Immature natural killer cell (primary cell): ENCODE measurements at regions not wholly inside any gene's neighbourhood (a gene's known extent, or its start where the extent isn't known, plus 50 kb on each side); places are given as distances from the start of the nearest gene placed in this dataset.
"Not testable (repeated sequence)": the region's sequence is repeated elsewhere in the genome, so short reads cannot be mapped to it uniquely, and the experiment has no call there.

Experiments used
- DNase-seq, 3 donors: peaks; one replicate each; pipeline ENCODE4 v3.0.0; 2022; ENCODE audit warnings: mixed read lengths in 1 of 3
- H3K27ac Mint-ChIP-seq, 6 donors: one replicate each; pipeline ENCODE4 v1.8.0; 2020; ENCODE audit warnings: mixed read lengths in 6 of 6, mild to moderate bottlenecking in 5 of 6, inconsistent platforms in 4 of 6, moderate library complexity in 3 of 6
- H3K27me3 Mint-ChIP-seq, 3 donors: one replicate each; pipeline ENCODE4 v1.8.0; 2020 to 2021; ENCODE audit warnings: low read depth in 3 of 3, mild to moderate bottlenecking in 3 of 3, mixed read lengths in 3 of 3, moderate library complexity in 3 of 3, inconsistent platforms in 1 of 3
- H3K36me3 Mint-ChIP-seq, 3 donors: one replicate each; pipeline ENCODE4 v1.8.0; 2020; ENCODE audit warnings: mixed read lengths in 3 of 3, inconsistent platforms in 2 of 3, mild to moderate bottlenecking in 2 of 3
- H3K4me1 Mint-ChIP-seq, 2 donors: one replicate each; pipeline ENCODE4 v1.8.0; 2020; ENCODE audit warnings: inconsistent platforms in 2 of 2, mild to moderate bottlenecking in 2 of 2, mixed read lengths in 2 of 2, moderate library complexity in 1 of 2
- H3K4me3 Mint-ChIP-seq, 5 donors: one replicate each; pipeline ENCODE4 v1.8.0; 2020; ENCODE audit warnings: mild to moderate bottlenecking in 5 of 5, mixed read lengths in 5 of 5, inconsistent platforms in 3 of 5, moderate library complexity in 3 of 5
- H3K9me3 Mint-ChIP-seq, 6 donors: one replicate each; pipeline ENCODE4 v1.8.0; 2020; ENCODE audit warnings: mild to moderate bottlenecking in 6 of 6, mixed read lengths in 6 of 6, inconsistent platforms in 4 of 6, moderate library complexity in 3 of 6

DNA sequence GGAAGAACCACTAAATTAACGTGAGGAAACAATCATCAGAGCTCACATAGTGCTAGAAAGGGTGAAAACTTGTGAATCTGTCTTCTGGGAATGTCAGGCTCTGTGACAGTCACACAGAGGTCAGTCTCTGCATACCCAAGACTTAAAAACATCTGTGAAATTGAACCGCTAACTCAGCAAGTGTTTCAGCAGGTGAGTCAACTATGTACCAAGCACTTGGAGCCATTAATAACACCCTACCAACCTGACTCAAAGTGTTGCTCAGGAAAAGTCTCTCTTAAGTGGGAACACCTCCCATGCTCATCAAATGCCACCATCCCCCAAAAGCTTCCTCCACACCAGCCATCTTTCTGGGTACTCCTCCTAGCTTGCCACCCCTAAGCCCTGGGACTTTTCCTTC, 92.3 kb upstream of the CARMIL1 start:
- no peak overlapping the region for H3K27ac Mint-ChIP-seq
- H3K4me3 Mint-ChIP-seq = no peak overlapping the region
- no peaks in the 10 kb centered on the region for H3K9me3 Mint-ChIP-seq
- H3K27me3 Mint-ChIP-seq = peaks cover 0 to 13% (median 5%) of the 10 kb centered on the region in 3 donors
- no peak for DNase-seq
- H3K36me3 Mint-ChIP-seq = no peaks in the 10 kb centered on the region
- H3K4me1 Mint-ChIP-seq = no peaks in the 10 kb centered on the region

DNA sequence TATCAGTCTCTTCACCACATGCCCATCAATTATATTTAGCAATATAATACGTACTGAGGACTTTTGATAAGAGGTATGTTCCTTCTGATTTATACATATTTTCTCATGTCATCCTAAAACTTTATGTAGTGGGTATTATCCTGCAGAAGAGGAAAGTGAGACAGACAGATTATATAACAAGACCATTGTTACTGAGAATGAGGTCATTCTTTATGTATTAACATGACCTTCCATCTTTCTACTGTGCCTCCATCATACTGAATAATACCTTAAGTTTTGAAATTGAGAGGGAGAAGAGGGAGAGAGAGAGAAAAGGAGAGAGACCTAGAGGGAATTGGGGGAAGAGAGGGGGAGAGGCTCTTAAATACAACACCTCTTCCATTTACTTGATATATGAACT, 90.9 kb upstream of the CARMIL1 start:
- no peak for DNase-seq
- Mint-ChIP-seq H3K27ac (no peak overlapping the region), H3K36me3 (no peaks in the 10 kb centered on the region), H3K4me3 (no peak overlapping the region), H3K9me3 (no peaks in the 10 kb centered on the region), H3K27me3 (peaks cover 0 to 16% (median 6%) of the 10 kb centered on the region in 3 donors), H3K4me1 (no peaks in the 10 kb centered on the region)

DNA sequence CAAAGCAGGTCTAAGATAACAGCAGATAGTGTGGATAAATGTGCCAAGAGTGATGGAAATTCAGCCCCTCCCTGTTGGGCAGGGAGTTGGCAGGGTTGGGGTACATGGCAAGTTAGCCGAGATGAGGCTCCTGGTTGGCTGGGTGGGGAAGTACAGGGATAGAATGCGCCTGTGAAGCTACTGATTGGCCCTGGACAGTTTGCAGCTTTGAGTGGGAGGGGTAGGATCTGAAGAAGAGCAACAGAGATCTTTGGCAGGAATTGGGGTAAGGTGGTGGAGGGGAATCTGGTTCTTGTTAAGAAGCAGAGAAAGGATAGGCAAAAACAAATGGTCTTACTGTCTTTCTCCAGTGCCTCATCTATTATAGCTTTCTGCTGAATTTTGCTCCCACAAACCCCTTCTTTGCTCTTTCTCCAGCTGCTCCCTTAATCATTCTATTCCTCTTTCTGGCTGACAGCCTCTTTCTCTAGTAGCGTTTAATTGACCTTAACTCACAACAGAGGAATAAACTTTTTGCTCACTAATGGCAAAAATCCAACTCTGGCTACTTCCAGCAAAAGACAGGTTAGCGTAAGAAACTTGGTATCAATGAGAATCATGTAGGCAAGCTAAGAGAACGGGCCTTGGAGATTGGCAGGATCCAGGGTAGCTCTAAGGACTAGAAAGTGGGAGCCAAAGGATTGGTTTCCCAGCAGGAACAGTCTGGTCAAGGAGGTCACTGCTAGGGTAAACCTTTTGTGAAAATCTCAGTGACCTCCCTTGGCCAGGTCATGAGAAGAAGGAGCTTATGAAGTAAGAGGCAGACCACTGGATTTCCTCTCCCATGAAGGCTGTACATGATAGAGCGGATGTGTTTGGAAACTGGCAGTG, 86.3 kb upstream of the CARMIL1 start:
- Mint-ChIP-seq H3K27me3 (peaks cover 0 to 6% (median 1%) of the 10 kb centered on the region in 3 donors), H3K4me1 (no peaks in the 10 kb centered on the region), H3K4me3 (no peak overlapping the region), H3K36me3 (no peaks in the 10 kb centered on the region), H3K9me3 (no peaks in the 10 kb centered on the region), H3K27ac (no peak overlapping the region)
- no peak for DNase-seq

DNA sequence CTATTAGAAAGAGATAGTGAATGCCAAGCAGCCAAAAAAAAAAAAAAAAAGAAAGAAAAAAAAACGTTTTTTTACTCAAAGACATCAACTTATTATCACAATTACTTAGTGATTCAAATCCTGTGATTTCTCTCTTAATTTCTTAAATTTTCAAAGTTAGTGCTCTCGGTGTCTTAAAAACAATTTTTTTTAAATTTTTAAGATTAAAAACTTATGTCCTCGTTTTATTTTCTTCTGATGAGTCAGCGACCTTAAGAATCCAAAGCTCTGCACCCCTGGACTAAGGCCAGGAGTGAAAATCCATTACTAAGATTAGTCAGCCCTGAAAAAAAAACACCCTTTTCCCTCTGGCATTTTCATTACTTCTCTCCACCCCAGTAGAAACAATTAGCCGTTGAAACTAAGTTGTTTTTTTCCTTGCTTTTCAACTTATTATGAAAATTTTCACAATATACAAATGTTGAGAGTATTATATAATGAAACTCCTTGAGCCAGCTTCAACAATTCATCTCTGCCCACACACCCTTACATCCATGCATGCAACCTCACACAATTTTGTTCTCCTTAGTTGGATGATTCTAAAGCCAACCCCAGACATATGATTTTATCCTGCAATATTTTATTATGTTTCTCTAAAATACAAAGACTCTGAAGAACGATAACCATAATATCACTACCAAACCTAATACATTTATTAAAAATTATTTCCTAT, 85.6 kb upstream of the CARMIL1 start:
- no peaks in the 10 kb centered on the region for H3K36me3 Mint-ChIP-seq

DNA sequence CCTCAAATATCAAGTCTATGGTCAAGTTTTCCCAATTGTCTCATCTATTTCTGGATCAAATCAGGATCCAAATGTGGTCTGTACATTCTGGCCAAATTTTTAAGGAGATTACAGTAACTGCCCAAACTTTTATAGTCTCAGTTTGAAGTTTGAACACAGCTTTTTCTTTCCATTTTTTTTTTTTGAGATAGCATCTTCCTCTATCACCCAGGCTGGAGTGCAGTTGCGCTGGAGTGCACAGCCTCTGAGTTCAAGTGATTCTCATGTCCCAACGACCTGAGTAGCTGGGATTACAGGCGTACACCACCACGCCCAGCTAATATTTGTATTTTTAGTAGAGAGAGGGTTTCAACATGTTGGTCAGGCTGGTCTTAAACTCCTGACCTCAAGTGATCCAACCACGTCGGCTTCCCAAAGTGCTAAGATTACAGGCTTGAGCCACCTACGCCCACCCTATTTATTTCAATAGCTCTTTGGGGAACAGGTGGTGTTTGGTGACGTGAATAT, 84.9 kb upstream of the CARMIL1 start:
- no peak for DNase-seq
- no peaks in the 10 kb centered on the region for H3K4me1 Mint-ChIP-seq
- peaks cover 0 to 3% (median 1%) of the 10 kb centered on the region in 3 donors for H3K27me3 Mint-ChIP-seq
- H3K36me3 Mint-ChIP-seq = no peaks in the 10 kb centered on the region
- H3K4me3 Mint-ChIP-seq = no peak overlapping the region
- no peak overlapping the region for H3K27ac Mint-ChIP-seq
- no peaks in the 10 kb centered on the region for H3K9me3 Mint-ChIP-seq

More for the DNA sequence above, 85.6 kb upstream of the CARMIL1 start:
- no peaks in the 10 kb centered on the region for H3K4me1 Mint-ChIP-seq
- H3K4me3 Mint-ChIP-seq = no peak overlapping the region
- no peaks in the 10 kb centered on the region for H3K9me3 Mint-ChIP-seq
- H3K27ac Mint-ChIP-seq = no peak overlapping the region
- DNase-seq = no peak
- peaks cover 0 to 6% (median 1%) of the 10 kb centered on the region in 3 donors for H3K27me3 Mint-ChIP-seq

DNA sequence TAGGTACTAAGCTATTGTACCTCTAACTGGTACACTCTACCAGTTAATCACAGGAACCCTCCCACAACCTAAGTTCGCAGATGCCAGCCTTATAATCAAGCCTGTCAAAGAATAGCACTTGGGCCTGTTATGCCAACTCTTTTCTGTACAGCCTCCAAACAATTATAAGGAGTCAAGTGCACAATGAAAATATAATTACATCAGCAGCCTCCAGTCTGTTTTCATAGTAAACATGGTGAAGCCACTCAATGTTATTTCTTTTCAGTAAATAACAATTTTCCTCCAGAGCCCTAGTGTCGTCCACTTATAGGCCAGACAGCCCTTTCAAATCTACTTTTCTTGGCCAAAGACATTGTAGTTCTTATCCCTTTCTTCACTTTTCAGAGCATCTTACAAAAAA, 82.7 kb upstream of the CARMIL1 start:
- DNase-seq = no peak
- no peak overlapping the region for H3K4me3 Mint-ChIP-seq
- no peaks in the 10 kb centered on the region for H3K36me3 Mint-ChIP-seq
- peaks cover 0 to 3% (median 1%) of the 10 kb centered on the region in 3 donors for H3K27me3 Mint-ChIP-seq
- no peaks in the 10 kb centered on the region for H3K4me1 Mint-ChIP-seq
- H3K9me3 Mint-ChIP-seq = no peaks in the 10 kb centered on the region
- no peak overlapping the region for H3K27ac Mint-ChIP-seq

DNA sequence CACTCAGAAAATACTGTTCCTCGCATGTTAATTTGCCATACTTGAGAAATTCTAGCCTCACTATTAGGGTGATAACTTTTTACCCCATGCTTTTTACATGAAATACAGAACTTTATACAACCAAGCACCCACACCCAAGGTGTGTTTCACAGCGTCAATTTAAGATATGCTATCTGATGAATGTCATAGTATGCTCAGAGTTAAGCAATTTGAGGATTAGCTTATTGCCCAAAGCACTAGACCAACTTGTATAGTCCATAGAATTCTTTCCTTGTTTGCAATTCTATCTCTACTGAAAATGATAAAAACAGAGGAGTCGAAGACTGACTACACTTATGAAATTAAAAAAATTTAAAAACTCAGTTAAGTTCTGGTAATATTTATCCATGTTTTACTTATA, 82.1 kb upstream of the CARMIL1 start:
- Mint-ChIP-seq H3K4me3 (no peak overlapping the region), H3K27ac (no peak overlapping the region), H3K36me3 (no peaks in the 10 kb centered on the region), H3K4me1 (no peaks in the 10 kb centered on the region), H3K9me3 (no peaks in the 10 kb centered on the region), H3K27me3 (peaks cover 0 to 5% (median 1%) of the 10 kb centered on the region in 3 donors)
- no peak for DNase-seq

DNA sequence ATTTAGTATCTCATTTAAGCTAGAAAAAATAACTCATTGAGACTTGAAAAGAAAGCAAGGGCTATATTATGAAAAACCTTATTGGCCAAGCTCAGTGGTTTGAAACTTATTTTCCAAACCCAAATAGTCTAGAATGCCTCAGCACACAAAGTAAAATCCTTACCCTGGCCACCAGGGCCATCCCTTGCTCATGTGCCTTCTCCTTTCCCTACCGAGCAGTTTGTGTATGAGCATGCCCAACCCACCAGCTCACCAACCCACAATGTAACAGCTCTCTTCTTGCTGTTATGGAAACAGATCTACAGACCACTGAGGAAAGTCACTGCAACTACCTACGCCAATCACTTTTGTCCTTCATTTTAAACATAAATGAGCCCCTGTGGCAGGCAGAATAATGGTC, 79.6 kb upstream of the CARMIL1 start:
- Mint-ChIP-seq H3K4me3 (no peak overlapping the region), H3K36me3 (no peaks in the 10 kb centered on the region), H3K4me1 (no peaks in the 10 kb centered on the region), H3K9me3 (no peaks in the 10 kb centered on the region), H3K27me3 (peaks cover 0 to 4% (median 2%) of the 10 kb centered on the region in 3 donors), H3K27ac (no peak overlapping the region)
- DNase-seq = no peak

DNA sequence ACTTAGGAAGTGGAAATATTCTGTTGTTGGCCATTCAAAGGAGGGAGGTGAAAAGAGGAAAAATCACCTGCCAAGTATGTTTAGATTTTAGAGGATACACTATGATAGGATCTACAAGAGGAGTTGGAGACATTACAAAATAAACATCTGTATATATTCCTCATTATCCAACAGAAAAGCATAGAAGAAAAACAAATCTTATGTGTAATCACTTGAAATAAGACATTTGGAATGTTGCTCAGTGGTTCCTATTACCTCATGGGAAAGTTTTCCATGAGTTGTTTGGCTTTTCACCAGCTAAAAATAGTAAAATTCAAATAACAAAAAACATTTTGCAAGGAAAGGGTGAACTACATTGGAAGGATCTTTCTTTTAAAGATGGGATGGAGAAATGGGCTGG, 76.7 kb upstream of the CARMIL1 start:
- no peaks in the 10 kb centered on the region for H3K4me1 Mint-ChIP-seq
- H3K27ac Mint-ChIP-seq = no peak overlapping the region
- H3K36me3 Mint-ChIP-seq = no peaks in the 10 kb centered on the region
- no peak overlapping the region for H3K4me3 Mint-ChIP-seq
- no peak for DNase-seq
- peaks cover 0 to 6% (median 2%) of the 10 kb centered on the region in 3 donors for H3K27me3 Mint-ChIP-seq
- H3K9me3 Mint-ChIP-seq = no peaks in the 10 kb centered on the region

DNA sequence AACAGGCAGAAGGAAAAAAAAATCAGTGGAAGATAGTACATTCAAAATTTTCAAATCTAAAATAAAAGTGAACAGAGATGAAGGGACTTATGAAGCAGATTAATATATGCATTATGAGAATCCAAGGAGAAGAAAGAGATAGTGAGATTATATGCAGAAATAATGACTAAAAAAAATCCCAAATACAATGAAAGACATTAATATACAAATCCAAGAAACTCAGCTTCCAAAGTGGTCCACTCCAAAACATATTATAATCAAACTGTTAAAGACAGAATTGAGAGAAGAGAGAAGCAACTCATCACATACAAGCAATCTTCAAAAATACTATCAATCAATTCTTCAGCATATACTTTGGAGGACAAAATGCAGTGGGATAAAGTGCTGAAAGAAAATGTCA, 73.5 kb upstream of the CARMIL1 start:
- no peak overlapping the region for H3K4me3 Mint-ChIP-seq
- no peaks in the 10 kb centered on the region for H3K4me1 Mint-ChIP-seq

DNA sequence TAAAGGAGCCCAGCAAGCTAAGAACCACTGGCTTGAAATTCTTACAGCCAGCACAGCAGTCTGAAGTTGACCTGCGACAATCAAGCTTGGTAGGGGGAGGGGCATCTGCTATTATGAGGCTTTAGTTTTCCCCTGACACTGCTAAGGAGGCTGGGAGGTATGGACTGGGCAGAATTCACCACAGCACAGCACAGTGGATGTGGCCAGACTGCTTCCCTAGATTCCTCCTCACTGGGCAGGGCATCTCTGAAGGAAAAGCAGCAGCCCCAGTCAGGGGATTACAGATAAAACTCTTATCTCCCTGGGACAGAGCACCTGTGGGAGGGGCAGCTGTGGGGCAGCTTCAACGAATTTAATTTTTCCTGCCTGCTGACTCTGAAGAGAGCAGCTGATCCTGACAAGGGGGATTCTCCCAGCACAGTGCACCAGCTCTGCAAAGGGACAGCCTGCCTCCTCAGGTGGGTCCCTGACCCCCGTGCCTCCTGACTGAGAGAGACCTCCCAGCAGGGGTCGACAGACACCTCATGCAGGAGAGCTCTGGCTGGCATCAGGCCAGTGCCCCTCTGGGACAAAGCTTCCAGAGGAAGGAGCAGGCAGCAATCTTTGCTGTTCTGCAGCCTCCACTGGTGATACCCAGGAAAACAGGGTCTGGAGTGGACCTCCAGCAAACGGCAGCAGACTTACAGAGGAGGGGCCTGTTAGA, 71.6 kb upstream of the CARMIL1 start:
- DNase-seq, H3K27me3 Mint-ChIP-seq, H3K36me3 Mint-ChIP-seq, H3K9me3 Mint-ChIP-seq, H3K4me1 Mint-ChIP-seq, H3K4me3 Mint-ChIP-seq, H3K27ac Mint-ChIP-seq: not testable (repeated sequence)

More for the DNA sequence above, 73.5 kb upstream of the CARMIL1 start:
- peaks cover 0 to 4% (median 1%) of the 10 kb centered on the region in 6 donors for H3K9me3 Mint-ChIP-seq
- no peak overlapping the region for H3K27ac Mint-ChIP-seq
- H3K27me3 Mint-ChIP-seq = peaks cover 0 to 9% (median 4%) of the 10 kb centered on the region in 3 donors
- no peaks in the 10 kb centered on the region for H3K36me3 Mint-ChIP-seq
- no peak for DNase-seq

DNA sequence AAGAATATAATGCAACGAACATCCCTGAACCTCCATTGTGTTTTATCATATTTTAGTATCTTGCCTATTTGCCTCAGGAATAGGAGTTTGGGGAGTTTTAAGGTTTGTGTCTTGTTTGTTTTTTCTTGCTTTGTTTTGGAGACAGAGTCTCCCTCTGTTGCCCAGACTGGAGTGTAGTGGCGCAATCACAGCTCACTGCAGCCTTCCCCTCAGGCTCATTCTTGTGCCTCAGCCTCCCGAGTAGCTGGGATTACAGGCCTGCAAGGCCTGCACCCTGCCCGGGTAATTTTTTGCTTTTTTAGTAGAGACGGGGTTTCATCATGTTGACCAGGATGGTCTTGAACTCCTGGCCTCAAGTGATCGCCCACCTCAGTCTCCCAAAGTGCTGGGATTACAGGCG, 63.3 kb upstream of the CARMIL1 start:
- Mint-ChIP-seq H3K36me3 (peaks cover 0 to 3% (median 0%) of the 10 kb centered on the region in 3 donors), H3K9me3 (no peaks in the 10 kb centered on the region), H3K27ac (no peak overlapping the region), H3K4me1 (no peaks in the 10 kb centered on the region), H3K27me3 (peaks cover 0 to 5% (median 3%) of the 10 kb centered on the region in 3 donors), H3K4me3 (no peak overlapping the region)
- DNase-seq = no peak

DNA sequence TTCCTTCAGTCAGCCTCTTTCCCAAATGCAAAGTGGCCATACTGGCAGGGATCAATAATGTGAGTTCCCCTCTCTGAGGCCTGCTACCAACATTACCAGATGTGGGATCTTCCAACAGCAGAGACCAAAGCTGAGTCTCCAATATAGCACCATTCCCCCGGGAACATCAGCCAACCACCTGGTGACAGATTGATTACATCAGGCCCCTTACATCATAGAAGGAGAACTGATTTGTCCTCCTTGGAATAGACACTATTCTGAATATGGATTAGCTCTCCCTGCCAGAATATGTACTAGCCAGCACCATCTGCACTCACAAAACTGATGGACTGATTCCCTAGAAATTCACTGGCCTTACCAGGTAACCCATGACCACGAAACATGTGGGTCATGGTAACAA, 61.9 kb upstream of the CARMIL1 start:
- no peak overlapping the region for H3K27ac Mint-ChIP-seq

DNA sequence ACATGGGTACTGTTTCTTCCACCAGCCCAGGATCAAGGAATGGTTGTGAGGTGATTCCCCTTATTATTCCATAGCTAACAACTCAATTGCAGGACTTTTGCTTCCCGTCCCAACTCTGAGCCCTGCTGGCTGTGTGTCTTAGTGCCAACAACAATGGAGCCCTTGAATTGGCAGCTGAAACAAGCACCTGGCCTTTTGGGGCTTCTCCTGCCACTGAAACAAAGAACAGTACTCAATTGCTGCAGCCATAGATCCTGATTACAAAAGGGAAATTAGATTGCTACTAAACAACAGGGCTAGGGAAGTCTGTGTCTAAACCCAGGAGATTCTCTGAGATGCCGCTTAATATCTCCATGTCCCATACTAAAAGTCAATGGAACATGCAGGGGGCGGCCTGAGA, 61.3 kb upstream of the CARMIL1 start:
- DNase-seq = no peak
- no peaks in the 10 kb centered on the region for H3K9me3 Mint-ChIP-seq
- peaks cover 0 to 3% (median 0%) of the 10 kb centered on the region in 3 donors for H3K36me3 Mint-ChIP-seq
- H3K4me1 Mint-ChIP-seq = no peaks in the 10 kb centered on the region
- H3K27me3 Mint-ChIP-seq = peaks cover 0 to 3% (median 0%) of the 10 kb centered on the region in 3 donors
- no peak overlapping the region for H3K27ac Mint-ChIP-seq
- no peak overlapping the region for H3K4me3 Mint-ChIP-seq

More for the DNA sequence above, 61.9 kb upstream of the CARMIL1 start:
- Mint-ChIP-seq H3K9me3 (no peaks in the 10 kb centered on the region), H3K36me3 (peaks cover 0 to 3% (median 0%) of the 10 kb centered on the region in 3 donors), H3K27me3 (peaks cover 0 to 3% (median 0%) of the 10 kb centered on the region in 3 donors), H3K4me1 (no peaks in the 10 kb centered on the region), H3K4me3 (no peak overlapping the region)
- DNase-seq = no peak
